ENCODE measurements at regions not wholly inside any gene's neighbourhood (a gene's known extent, or its start where the extent isn't known, plus 50 kb on each side); places are given as distances from the start of the nearest gene placed in this dataset.
"Not testable (repeated sequence)": the region's sequence is repeated elsewhere in the genome, so short reads cannot be mapped to it uniquely, and the experiment has no call there.

- no peak for TF ChIP-seq CTCF (conservative IDR thresholded peaks at IDR 0.05)
- H3K27ac ChIP-seq = no peak overlapping the region
These were observed 103.5 kb upstream of the ARRDC3 start for GRCh38 chr5:91486638-91487037.

- no peak overlapping the region for H3K27ac ChIP-seq
- TF ChIP-seq CTCF (conservative IDR thresholded peaks at IDR 0.05) = no peak
These were observed 101.5 kb upstream of the ARRDC3 start for GRCh38 chr5:91484662-91485061.

GRCh38 chr5:91479376-91479775, 96.3 kb upstream of the ARRDC3 start:
- H3K27ac ChIP-seq = not testable (repeated sequence)

- H3K27ac ChIP-seq = no peak overlapping the region
- TF ChIP-seq CTCF (conservative IDR thresholded peaks at IDR 0.05) = no peak
These were observed 95.0 kb upstream of the ARRDC3 start for GRCh38 chr5:91478096-91478495.

- no peak for TF ChIP-seq CTCF (conservative IDR thresholded peaks at IDR 0.05)
- no peak overlapping the region for H3K27ac ChIP-seq
These were observed 94.3 kb upstream of the ARRDC3 start for GRCh38 chr5:91477408-91477807.

- no peak for TF ChIP-seq CTCF (conservative IDR thresholded peaks at IDR 0.05)
- H3K27ac ChIP-seq = no peak overlapping the region
These were observed 91.1 kb upstream of the ARRDC3 start for GRCh38 chr5:91474201-91474600.

- H3K27ac ChIP-seq = no peak overlapping the region
- TF ChIP-seq CTCF (conservative IDR thresholded peaks at IDR 0.05) = no peak
These were observed 89.5 kb upstream of the ARRDC3 start for GRCh38 chr5:91472631-91473030.

- no peak for TF ChIP-seq CTCF (conservative IDR thresholded peaks at IDR 0.05)
- H3K27ac ChIP-seq = no peak overlapping the region
These were observed 86.5 kb upstream of the ARRDC3 start for GRCh38 chr5:91469517-91470165.
